ENCODE measurements at regions not wholly inside any gene's neighbourhood (a gene's known extent, or its start where the extent isn't known, plus 50 kb on each side); places are given as distances from the start of the nearest gene placed in this dataset.
"Not testable (repeated sequence)": the region's sequence is repeated elsewhere in the genome, so short reads cannot be mapped to it uniquely, and the experiment has no call there.

DNA sequence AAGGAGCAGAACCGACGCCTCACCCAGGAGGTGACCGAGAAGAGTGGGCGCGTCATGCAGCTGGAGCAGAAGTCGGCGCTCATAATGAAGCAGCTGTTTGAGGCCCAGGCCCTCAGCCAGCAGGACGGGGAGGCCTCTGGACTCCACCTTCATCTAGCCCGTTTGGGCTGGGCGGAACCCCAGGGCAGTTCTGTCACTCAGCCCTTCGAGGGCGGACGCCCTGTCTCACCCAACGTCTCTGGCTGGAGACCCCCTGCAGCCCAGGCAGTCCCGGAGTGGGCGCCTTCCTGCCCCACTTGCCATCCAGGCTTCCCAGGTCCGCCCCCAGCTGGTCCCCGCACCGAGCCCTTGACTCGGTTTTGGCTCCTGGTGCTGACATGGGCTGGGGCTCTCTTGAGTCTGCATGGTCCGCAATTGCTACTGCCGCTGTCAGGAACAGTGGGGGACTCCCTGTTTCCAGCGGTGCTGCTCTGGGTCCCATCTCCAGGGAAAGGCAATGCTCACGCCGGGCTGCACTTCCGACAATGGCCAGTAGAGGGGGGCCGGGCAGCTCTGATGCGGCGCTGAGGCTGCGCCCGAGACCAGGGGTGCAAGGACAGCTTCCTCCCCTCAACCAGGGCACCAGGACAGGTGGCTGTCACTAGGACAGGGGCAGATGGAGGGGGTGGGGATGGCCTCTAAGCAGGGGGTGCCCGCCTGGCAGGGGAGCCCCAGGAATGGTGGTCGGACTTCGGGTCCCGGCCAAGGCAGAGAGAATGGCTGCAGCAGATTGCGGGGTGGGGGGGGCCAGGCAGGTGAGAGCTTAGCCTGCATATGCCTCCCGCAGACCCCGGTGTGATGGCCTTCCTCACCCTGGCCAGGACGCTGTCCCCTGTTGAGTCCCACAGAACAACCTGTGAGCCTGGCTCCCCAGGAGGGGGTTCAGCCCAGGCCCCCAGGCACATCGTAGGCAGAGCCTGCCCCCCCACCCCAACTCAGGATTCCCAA is 71.2 kb upstream of the KCTD7 start:
- no peaks in the 10 kb centered on the region for H3K27me3 ChIP-seq
- no peak overlapping the region for H3K4me3 ChIP-seq
- H3K9me3 ChIP-seq: no peaks in the 10 kb centered on the region
- H3K27ac ChIP-seq: peak overlapping the region in 1 of 2 donors; percentile 10
- no peak for TF ChIP-seq POLR2A (IDR thresholded peaks at IDR 0.05)
- TF ChIP-seq, protein P1, sequence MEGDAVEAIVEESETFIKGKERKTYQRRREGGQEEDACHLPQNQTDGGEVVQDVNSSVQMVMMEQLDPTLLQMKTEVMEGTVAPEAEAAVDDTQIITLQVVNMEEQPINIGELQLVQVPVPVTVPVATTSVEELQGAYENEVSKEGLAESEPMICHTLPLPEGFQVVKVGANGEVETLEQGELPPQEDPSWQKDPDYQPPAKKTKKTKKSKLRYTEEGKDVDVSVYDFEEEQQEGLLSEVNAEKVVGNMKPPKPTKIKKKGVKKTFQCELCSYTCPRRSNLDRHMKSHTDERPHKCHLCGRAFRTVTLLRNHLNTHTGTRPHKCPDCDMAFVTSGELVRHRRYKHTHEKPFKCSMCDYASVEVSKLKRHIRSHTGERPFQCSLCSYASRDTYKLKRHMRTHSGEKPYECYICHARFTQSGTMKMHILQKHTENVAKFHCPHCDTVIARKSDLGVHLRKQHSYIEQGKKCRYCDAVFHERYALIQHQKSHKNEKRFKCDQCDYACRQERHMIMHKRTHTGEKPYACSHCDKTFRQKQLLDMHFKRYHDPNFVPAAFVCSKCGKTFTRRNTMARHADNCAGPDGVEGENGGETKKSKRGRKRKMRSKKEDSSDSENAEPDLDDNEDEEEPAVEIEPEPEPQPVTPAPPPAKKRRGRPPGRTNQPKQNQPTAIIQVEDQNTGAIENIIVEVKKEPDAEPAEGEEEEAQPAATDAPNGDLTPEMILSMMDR (IDR thresholded peaks at IDR 0.05): peak; percentile 89 to 99 (median 92)
- intact Hi-C loops (cut with DNase I; ENCODE audit: low total_unique reads): loop anchor here (10.0 kb wide), 1 partner anchor 67 kb away; the partner anchor contains the start of gene KCTD7
- peak; percentile 67 to 76 for DNase-seq
- H3K36me3 ChIP-seq: no peaks in the 10 kb centered on the region
- no peaks in the 10 kb centered on the region for H3K4me1 ChIP-seq

DNA sequence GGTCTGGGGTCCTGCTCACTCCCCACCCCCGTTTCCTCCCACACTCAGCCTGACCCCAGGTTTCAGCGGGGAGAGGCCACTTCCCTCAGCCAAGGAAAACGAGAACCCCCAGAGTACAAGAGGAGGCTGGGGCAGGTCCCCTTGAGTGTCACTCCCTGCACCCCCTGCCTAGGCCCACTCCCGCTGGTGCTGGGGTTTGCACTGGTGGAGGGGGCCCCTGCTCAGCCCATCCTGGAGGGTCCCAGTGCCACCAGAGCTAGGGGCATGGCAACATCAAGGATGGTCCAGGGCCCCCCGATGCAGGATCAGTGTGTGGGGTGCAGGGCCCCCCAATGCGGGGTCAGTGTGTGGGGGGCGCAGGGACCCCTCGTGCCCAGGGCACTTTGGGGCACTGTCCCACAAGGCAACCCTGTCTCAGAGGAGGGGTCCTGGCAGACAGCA is 70.5 kb upstream of the KCTD7 start:
- intact Hi-C loops (cut with DNase I; ENCODE audit: low total_unique reads): loop anchor here (10.0 kb wide), 1 partner anchor 67 kb away; the partner anchor contains the start of gene KCTD7
- Histone ChIP-seq H3K27me3 (no peaks in the 10 kb centered on the region), H3K4me1 (no peaks in the 10 kb centered on the region), H3K27ac (peak overlapping the region in 1 of 2 donors; percentile 10), H3K9me3 (no peaks in the 10 kb centered on the region), H3K4me3 (no peak overlapping the region), H3K36me3 (no peaks in the 10 kb centered on the region)
- TF ChIP-seq, protein P1 (IDR thresholded peaks at IDR 0.05): no peak
- no peak for TF ChIP-seq POLR2A (IDR thresholded peaks at IDR 0.05)
- DNase-seq: no peak

DNA sequence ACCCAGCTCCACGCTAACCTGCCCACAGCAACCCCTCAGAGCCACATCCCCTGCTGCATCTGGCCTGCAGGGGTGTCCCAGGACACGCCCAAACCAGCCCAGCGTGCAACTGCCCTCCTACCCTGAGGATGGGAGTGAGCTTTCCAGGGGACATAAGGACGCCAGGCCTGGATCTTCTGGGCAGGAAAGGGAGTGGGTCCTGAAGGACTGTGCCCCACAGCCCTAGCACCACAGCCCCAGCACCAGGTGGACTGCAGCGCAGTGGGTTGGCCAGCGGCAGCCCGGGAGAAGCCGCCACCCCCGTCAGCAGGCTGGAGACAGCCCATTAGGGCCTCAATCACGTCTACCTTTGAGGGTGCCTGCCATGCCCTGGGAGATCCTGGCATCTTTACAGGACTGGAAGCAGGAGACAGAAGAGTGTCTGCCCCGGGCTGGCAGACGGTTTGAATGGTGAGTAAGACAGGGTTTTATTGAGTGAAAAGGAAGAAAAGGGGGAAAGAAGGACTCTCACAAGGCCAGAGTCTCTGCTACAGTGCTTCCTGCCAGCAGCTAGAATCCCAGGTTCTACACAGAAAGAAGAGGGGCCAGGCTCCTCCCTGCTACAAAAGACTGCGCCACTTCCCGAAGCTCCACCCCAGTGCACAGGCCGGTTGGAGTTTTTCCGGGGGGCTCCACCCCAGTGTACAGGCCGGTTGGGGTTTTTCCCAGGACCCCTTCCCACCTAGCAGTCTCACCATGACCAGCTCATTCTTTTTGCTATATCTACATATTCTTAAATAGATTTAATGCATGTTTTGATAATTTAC is 69.8 kb upstream of the KCTD7 start:
- DNase-seq: no peak
- Histone ChIP-seq H3K4me3 (no peak overlapping the region), H3K9me3 (no peaks in the 10 kb centered on the region), H3K27ac (no peak overlapping the region), H3K4me1 (no peaks in the 10 kb centered on the region), H3K27me3 (no peaks in the 10 kb centered on the region), H3K36me3 (peaks cover 0 to 1% of the 10 kb centered on the region in 2 donors)
- no peak for TF ChIP-seq POLR2A (IDR thresholded peaks at IDR 0.05)
- TF ChIP-seq, protein P1 (IDR thresholded peaks at IDR 0.05): no peak
- intact Hi-C loops (cut with DNase I; ENCODE audit: low total_unique reads): loop anchor here (10.0 kb wide), 1 partner anchor 66 kb away; the partner anchor contains the start of gene KCTD7

DNA sequence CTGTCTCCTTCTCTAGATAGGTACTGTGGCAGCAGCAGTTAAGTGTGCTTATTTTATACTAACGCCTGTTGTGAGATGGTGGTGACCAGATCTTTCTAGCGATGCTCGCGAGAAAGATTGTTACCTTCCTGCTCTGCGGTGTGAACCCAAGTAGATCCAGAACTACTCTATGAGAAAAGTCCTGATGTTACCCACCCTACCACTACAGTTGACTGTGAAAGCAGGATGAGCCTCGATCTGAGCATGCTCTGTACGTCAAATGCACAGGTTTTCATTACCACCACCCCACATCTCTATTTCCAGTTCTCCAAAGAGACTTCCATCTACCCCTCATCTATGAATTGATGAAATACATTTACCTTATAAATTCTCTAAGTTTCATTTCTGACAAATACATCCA is 64.6 kb upstream of the KCTD7 start:
- DNase-seq: no peak
- intact Hi-C loops (cut with DNase I; ENCODE audit: low total_unique reads): no loop called here
- Histone ChIP-seq H3K27me3 (no peaks in the 10 kb centered on the region), H3K27ac (no peak overlapping the region), H3K9me3 (no peaks in the 10 kb centered on the region), H3K4me1 (no peaks in the 10 kb centered on the region), H3K36me3 (peaks cover 0 to 3% of the 10 kb centered on the region in 2 donors), H3K4me3 (no peak overlapping the region)
- TF ChIP-seq POLR2A (IDR thresholded peaks at IDR 0.05): no peak
- TF ChIP-seq, protein P1 (IDR thresholded peaks at IDR 0.05): no peak

DNA sequence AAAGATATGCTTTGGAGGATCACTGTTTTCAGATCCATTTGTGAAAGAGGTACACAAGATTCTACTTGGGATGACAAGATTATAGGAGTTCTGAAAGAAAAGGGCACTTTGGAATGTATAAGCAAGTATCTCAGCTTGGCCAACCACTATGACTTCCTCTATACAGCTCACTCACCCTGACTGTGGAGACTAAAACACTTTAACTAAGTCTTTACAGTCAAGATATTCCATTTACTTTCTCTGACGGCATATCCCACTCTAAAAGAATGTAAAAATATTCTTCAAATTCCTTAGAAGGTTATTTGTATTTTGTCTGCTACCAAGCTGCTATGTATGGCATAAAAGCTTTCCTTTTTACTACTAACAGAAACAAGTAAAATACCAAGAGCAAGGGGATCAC is 58.5 kb upstream of the KCTD7 start:
- H3K4me3 ChIP-seq; H3K4me1 ChIP-seq; H3K27ac ChIP-seq; intact Hi-C loops (cut with DNase I; ENCODE audit: low total_unique reads); H3K9me3 ChIP-seq; DNase-seq; H3K27me3 ChIP-seq; H3K36me3 ChIP-seq: not testable (repeated sequence)
